ENCODE measurements at regions not wholly inside any gene's neighbourhood (a gene's known extent, or its start where the extent isn't known, plus 50 kb on each side); places are given as distances from the start of the nearest gene placed in this dataset.

DNA sequence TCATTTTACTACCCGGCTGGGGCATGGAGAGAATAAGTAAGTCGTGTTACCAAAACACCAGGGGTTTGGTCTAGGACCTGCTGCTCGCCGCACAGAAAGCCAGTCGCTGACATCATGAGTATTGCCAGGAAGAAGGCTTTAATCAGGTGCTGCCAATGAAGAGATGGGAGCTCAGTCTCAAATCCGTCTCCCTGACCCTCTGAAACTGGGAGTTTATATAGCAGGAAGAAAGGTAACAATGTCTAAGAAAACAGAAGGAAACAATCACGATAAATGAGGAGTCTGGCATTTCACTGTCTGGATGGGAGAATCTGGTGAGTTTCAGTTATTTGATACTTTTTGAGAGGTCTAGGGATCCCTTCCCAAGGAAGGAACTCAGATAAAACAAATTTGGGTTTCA, 437.9 kb upstream of the JARID2 start:
- CTCF ChIA-PET = no interaction called here

DNA sequence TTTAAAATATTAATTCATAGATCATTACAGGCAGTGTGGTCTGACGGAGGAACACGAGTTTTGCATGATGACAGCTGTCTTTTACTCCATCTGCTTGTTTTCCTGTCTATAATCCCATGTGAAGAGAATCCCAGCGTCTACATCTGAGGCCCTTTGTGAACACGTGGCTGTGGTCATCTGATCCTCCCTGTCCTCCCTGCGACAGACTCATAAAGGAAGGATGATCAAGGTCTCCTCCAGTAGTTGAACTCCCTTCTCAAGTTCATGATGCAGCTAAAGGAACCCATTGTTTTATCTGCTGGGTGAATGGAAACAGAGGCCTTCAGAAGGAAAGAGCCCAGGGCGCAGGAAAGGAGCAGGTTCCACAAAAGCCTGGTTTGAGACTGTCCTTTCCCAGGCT, 435.8 kb upstream of the JARID2 start:
- ChIA-PET POLR2A (no interaction called here), CTCF (no interaction called here)

More for the DNA sequence above, 437.9 kb upstream of the JARID2 start:
- POLR2A ChIA-PET = no interaction called here

DNA sequence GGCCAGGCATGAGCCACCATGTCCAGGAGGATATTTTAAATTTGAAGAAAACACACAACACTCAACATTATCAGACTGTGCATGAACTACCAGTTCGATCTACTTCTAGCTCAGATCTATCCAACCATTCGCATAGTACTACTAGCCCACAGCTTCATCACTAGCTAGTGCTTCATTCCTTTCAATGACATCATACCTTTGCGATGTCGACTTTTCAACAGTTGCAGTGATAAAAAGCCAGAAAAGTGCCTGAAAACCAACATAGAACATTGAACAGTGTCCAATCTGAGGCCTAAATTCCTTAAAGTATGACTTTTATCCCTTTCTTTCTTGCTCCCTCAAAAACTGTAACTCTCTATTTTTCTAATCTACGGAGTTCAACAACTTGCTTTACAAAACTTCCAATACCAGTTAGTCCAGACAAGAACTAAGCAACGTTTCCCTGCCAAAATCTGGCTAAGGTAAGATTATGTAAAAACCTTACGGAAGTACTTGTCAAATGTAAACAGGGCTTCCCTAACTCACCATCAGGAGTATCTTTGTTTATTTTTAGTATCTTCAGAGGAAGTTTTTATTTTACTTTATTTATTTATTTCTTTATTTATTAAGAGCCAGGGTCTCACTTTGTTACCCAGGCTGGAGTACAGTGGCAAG, 434.0 kb upstream of the JARID2 start:
- ChIA-PET CTCF (no interaction called here), POLR2A (interaction anchor here (0.7 kb wide), 1 partner anchor 437 kb away, joined by 7 read pairs; no protein-coding TSS in a partner anchor)

DNA sequence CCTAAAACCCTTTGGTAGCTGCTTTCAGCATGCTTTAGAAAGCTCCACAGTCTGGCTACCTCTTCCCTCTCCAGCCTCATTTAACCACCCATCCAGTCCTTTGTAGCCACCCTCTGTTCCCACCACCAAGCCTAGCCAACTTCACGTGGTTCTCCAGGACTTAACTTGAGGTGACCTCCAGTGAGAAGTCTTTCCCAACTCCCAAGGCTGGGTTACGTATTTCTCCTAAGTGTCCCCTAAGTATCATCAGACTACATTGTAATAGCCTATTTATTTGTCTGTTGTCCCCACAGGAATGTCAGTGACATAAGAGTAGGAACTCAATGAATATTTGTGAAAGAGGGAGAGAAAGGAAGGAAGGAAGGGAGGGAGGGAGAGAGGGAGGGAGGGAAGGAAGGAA, 431.9 kb upstream of the JARID2 start:
- ChIA-PET CTCF (no interaction called here), POLR2A (no interaction called here)

DNA sequence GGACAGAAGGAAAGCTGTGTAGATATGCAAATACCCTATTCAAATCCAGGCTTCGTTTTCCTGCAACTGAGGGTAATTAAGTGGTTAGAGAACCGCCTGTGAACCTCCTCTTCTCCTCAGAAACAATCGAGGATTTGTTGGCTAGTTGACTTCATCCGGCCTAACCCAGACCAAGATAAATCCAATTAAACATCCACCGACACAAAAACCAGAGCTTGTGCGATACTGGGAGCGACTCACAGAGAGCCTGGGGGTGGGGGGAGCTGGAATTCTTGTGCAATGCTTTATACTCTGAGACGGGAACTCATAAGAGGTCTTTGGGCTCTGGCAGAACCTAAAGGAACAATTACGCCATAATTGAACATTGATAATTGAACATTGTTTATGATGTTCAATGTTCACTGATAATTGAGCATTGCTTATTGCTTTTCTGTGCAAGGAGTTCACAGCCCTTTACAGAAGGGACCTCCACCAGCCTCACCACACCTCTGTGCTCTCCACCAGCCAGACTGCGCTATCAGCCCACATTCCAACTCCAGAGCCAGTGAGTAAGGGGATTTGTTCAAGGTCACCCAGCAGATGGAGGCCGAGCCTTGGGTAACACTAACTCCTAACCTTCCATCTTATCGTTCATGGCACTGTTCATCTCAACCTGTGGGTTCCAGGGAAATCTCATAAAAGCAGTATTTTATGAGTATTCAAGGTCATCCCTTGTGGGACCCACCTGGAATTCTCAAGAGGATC, 429.6 kb upstream of the JARID2 start:
- ChIA-PET CTCF (no interaction called here), POLR2A (no interaction called here)

DNA sequence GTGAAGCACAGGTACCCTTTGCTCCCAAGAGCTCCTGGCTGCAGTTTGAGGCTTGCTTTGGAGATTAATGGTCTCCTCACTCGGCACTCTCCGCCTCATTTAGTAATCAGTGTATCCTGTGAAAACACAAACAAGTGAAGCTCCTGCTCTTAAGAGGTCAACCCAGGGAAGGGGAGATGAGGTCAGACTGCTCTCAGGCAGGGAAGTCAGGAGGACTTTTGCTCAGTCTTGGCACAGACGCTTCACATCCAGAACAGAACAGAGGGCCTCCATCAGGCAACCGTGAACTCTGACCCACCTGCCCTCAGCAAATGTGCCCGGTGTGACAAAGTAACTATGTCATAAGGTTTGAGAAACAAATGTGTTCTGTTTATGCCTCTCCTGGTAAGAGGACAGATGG, 428.8 kb upstream of the JARID2 start:
- POLR2A ChIA-PET = no interaction called here
- CTCF ChIA-PET = no interaction called here

DNA sequence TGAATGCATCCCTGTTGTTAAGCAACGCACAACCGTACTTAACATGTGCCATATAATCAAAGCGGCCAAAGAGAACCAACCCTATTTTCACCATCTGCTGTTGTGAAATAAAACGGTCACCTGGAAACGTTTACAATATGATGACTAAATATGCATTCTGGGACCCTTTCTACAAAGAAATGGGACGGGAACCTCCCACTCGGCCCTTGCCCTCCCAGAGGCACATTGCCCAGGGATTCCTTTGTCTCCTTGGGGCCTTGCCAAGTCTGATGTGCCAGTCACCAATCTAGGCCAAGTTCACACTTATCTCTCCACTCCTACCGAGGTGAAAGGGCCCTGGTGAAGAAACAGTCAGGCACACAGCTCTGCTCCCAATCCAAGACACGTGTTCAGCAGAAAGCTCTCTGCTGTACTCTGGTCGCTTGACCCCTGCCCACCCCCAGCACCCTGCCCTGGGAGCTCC, 427.4 kb upstream of the JARID2 start:
- ChIA-PET POLR2A (no interaction called here), CTCF (no interaction called here)

DNA sequence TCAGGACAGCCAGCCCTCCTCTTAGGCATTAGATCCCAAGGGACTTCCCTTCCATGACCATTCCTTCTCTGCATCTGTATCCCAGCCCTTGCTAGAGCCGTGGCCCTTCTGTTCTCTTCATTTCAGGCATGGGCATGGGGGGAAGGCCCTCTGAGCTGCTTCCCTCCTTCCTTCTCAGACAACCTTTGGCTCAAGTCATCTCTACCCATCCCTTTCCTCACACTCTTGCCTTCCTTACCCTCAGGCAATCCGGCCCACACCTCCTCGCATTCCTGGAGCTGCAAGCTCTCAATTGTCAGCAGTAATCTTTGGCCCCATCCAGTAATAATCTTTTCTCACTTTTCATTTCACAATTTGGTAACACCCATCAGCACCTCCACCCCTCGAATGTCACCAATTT, 426.9 kb upstream of the JARID2 start:
- ChIA-PET CTCF (no interaction called here), POLR2A (interaction anchor here (0.5 kb wide), 1 partner anchor 1024 kb away, joined by 4 read pairs; no protein-coding TSS in a partner anchor)

DNA sequence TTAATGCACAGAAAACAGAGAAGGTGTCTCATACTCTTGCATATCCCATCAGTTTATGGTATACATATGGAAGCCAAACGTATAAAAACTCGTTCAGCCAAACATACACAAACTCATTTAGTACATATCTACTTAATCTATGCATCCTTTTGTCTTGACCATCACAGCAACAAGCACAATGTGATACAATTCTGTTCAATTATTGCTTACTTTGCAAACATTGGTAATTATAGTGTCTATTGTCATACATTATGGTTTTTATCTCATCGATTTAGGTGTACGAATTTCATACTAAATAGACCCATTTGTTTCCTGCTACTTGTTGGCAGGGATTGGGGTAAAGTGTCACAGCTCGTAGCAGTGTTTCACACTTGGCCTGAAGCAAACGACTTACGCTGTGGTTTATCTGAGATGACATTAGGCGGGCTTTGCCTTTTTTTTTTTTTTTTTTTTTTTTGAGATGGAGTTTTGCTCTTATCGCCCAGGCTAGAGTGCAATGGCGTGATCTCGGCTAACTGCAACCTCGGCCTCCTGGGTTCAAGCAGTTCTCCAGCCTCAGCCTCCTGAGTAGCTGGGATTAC, 425.9 kb upstream of the JARID2 start:
- POLR2A ChIA-PET = no interaction called here
- CTCF ChIA-PET = no interaction called here

DNA sequence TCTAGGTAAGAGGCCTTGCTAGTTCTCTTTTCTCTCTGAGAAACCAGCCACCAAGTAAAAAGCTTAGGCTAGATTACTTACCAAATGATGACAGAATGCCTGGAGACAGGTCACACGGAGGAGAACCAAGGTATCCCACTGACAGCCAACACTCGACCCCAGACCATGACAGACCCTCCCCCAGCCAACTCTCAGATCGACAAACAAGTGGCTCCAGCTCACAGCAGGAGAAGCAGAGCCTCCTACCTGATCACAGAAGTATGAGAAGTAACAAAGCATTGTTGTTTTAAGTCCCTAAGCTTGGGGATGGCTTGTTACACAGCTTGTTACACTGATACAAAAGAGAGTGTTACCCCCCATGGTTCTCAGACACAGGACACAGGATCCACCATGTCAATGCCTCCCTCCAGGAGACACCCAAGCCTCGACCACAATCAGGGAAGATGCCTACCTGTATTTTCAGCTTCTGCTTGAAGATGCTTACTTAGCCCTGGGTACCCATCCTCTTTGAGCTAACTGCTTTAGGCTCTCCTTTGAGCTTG, 423.8 kb upstream of the JARID2 start:
- ChIA-PET CTCF (no interaction called here), POLR2A (no interaction called here)

DNA sequence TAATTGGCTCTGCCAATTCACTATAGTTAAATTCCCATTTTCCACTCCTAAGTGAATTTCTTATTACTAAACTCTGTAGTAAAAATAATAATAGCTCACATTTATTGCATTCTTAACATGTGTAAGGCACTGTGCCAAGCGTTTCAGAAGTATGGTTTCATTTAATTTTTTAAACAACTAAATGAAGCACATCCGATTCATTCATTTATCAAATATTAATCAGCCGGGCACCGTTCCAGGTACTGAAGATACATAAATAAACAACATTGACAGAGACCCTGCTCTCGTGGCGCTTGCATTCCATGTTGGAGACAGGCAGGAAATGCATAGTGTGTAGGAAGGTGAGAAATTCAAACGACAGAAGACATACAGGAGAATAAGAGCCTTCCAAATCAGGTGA, 423.2 kb upstream of the JARID2 start:
- POLR2A ChIA-PET = no interaction called here
- CTCF ChIA-PET = no interaction called here

DNA sequence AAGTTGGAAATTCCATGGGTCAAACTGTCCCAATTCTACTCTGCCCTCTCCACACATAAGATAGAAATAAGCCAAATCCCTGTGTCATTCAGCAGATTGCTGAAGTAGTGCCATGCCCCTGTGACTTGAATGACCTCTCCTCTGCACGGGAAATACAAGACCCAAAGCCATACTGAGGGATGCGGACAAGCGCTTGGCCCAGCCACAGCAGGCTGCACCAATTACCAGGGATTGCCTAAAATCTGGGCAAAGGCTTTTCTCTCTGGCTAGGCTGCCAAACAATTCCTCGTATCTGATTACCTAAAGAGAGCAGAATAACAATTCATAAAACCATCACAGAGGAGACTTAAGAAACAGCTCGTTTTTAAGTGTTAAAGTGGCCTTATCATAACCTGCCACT, 421.8 kb upstream of the JARID2 start:
- ChIA-PET CTCF (no interaction called here), POLR2A (no interaction called here)

DNA sequence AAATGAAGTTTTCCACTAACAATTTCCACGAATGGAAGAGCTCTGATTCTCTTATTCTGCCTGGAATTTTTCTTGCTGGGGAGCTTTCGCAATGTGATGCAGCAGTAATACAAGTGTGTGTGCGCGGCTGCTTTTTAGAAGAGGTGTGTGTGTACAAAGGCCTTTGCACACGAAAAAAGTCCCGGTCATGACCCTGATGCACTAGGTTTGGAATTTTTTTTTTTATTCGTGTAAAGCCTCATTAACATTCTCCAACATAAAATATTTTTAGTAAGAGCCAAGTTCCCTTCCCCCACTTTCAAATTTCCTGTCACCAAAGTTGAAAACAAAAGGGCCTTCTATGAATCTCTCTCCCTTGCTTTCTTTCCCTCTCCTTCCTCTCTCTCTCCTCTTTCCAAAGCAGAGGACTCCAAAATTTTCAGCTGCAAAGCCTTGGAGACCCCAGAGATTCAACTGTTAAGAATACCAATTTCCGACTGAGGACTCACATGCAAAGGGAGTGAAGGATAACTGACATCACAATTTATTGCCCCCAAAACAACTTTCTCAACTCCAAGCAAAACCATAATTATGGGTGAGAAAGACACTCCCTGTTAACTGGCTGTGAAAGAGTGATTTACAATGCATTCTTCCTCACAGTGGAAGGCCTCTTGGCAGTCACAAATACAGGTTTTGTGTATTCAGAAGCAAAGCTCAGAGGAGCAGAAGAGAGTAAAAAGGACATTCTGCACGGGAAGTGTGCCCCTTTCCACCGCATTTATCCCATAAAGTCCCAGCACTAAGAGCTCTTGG, 421.2 kb upstream of the JARID2 start:
- ChIA-PET CTCF (no interaction called here), POLR2A (no interaction called here)

DNA sequence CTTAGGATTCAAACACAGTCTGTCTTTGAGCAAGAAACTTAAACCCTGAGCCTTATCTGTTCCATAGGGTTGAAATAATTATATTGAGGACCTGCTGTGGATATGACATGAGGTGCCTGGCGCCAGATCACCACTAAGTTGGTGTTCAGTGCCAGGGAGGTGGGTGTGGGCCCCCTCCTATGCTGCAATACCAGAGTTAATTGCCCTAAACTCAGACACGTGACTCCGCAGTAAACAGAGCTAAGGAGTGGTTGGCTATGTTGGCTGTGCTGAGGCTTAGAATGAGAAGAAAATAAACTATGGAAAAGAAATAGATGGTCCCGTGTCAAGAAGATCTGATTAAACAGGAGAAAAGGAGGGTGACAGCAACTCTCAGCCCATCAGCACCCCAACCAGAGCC, 419.4 kb upstream of the JARID2 start:
- POLR2A ChIA-PET = no interaction called here
- CTCF ChIA-PET = no interaction called here

DNA sequence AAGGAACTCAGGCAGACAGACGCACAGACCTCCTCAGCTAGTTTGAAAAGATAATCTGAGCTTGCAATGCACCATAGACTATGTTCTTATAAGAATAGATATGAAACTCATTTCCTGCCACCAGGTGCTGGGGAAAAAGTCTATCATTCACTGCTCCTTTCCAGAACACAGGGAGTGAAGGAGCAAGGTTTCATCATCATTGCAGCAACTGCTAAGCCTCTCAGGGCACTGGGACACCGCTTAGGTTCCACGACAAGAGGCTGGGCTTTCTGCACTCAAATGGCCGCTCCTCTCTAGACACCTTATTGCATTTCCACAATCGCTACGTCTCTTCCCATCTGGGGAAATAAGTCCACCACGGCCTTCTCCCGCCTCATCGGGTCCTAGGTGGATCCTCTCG, 418.5 kb upstream of the JARID2 start:
- ChIA-PET POLR2A (no interaction called here), CTCF (interaction anchor here (0.9 kb wide), 1 partner anchor 21 kb away, joined by 3 read pairs; no protein-coding TSS in a partner anchor)

DNA sequence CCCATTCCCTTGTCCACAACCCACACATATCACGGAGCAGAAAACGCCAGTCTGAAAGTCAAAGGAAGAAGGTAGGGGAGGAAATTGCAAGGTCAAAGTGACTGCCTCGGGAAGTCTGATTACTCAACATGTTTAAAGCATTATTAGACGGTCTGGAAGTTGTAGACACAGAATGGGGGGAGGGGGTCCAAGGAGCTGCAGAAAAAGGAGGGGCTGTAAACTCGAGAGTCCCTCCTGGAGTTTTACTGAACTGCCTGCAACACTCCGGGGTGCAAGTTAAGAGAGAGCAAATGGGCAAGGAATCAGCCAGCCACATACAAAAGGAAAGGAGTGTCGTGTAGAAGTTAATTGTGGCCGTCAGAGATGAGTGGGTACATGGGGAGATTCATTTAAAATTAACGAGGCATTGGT, 417.7 kb upstream of the JARID2 start:
- ChIA-PET POLR2A (no interaction called here), CTCF (interaction anchor here (0.9 kb wide), 1 partner anchor 22 kb away, joined by 3 read pairs; no protein-coding TSS in a partner anchor)

DNA sequence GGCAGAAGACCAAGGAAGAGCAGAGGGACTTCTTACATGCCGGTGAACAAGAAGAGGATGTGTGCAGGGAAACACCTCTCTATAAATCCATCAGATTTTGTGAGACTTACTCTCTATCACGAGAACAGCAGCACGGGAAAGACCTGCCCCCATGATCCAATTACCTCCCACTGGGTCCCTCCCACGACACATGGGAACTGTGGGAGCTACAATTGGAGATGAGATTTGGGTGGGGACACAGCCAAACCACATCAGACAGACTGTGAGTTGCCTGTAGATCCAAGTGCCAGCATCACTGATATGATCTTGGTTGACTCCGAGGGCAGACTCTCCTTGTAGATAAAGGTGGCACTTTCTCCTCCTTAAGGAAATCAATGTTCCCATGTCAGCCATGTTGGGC, 414.8 kb upstream of the JARID2 start:
- ChIA-PET CTCF (no interaction called here), POLR2A (no interaction called here)

DNA sequence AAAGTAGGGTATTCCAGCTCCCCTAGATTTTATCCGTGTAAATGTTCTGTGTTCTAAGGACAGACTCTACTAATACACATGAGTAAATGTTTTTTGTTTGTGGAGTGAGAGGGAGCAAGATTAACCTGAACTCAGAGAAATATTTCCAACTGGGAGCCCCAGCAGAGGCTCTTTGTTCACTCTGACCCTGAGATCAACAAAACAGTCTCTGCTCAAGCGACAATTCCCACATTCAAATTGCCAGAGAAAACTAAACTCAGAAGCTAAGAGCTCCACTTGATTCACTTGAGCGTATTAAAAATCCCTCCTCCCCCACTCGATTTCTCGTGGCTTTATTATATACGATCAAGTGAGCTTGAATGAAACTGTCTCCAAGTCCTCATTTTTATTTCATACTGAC, 413.9 kb upstream of the JARID2 start:
- ChIA-PET CTCF (no interaction called here), POLR2A (no interaction called here)

DNA sequence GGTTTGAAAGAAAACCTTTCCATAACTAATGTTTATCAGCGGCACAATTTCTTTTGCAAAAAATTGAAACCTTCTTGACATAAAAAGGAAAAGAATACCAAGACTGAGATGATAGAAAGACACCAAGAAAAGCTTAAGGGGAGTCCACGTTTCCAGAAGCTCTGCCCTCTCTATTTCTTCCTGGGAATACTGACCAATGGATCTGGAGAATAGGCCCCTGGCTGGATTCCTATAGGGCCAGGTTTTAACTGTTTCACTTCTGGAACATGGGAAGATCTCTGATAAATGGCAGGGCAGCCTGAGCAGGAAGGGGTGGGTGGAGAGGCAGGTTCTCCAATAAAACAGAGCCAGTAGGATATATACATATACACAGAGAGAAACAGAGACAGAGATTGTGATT, 413.4 kb upstream of the JARID2 start:
- ChIA-PET POLR2A (no interaction called here), CTCF (no interaction called here)

DNA sequence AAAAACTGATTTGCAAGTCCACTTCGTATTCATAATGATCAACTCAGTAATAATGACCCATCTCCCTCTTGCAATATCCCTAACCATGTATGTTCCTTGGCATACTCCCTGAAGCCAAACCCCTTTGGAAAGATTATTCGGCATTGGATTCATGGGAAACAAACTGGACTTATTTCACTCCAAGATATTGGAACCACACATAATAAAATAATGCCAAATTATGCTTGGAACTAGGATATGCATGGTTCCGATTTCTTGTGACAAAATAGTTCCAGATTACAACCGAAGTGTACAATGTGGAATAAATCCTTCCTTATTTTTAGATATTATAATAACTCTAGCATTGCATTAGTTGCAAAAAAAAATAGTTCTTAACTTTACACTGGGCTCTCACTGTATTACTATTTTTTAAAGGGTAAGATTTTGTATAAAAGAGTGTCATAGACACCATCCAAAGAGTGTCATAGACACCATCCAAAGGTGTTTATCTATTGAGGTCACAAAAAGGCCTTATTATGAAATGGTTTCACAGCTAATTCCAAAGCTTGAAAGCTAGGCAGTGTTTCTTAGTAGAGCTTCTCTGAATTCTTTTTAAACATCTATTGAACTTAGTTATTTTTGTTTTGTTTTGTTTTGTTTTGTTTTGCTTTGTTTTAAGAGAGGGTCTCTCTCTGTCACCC, 410.9 kb upstream of the JARID2 start:
- ChIA-PET POLR2A (no interaction called here), CTCF (no interaction called here)
